ENCODE measurements at regions not wholly inside any gene's neighbourhood (a gene's known extent, or its start where the extent isn't known, plus 50 kb on each side); places are given as distances from the start of the nearest gene placed in this dataset.

DNA sequence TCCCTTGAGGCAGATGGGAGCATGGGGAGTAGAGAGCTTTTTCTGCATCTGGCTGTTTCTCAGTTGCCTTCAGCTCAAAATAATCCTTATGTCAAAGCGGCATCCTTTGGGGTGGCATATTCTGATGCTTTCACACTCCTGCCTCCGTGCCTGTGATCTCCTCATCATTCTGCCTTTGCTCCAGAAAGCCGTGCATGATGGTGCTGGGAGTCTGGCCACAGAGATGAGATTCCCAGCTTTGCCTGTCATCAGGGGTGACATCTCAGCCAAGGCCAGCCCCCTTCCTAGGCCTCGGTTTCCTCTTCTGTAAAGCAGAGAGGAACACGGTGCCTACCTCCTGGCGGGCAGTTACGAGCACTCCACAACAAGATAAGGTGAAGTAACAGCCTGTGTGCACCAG lies 96.3 kb upstream of the ALDH1A3 start:
- no peak for FAIRE-seq

DNA sequence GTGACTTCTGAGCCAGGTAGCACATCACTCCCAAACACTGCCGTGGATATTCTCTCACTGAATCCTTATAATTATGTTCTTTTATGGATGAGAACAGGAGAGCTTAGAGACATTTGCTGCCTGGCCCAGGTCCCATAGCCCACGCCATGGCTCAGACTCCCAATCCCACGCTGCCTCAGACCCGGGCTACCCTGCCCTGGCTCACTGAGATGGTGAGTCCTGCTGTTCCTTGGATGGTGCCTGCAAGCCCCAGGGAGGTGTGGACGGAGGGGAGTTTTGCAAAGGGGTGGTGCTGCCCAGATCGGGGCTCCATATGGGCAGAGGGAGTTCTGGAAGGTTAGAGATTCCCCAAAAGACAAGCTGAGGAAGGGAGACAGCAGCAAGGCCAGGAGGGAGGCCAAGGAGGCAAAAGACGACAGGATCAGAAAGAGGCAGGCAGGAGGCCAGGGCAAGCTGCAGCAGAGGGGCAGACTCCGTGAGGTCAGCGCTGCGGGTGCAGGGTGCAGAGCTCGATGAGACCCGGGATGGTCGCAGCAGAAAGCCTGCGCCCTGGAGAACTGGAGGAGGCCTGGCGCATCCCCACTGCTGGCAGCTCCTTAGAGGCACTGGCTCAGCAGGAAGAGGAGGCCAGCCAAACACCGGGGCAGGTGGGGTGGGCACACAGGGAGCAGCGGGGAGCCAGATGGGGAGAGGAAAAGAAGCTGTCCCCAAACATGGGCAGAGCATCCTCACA lies 95.7 kb upstream of the ALDH1A3 start:
- DNase-seq (ENCODE audit: low spot score) (no peak), FAIRE-seq (no peak)

More for the DNA sequence above, 96.3 kb upstream of the ALDH1A3 start:
- DNase-seq (ENCODE audit: low spot score), result no peak

- no peak for FAIRE-seq
- no peak for DNase-seq (ENCODE audit: low spot score)
These were observed 95.0 kb upstream of the ALDH1A3 start for GRCh38 chr15:100784493-100785180.

- FAIRE-seq, result no peak
- DNase-seq (ENCODE audit: low spot score), result no peak
These were observed 94.2 kb upstream of the ALDH1A3 start for GRCh38 chr15:100785181-100786138.

GRCh38 chr15:100786139-100786531 lies 93.5 kb upstream of the ALDH1A3 start:
- DNase-seq (ENCODE audit: low spot score) (no peak), FAIRE-seq (no peak)

DNA sequence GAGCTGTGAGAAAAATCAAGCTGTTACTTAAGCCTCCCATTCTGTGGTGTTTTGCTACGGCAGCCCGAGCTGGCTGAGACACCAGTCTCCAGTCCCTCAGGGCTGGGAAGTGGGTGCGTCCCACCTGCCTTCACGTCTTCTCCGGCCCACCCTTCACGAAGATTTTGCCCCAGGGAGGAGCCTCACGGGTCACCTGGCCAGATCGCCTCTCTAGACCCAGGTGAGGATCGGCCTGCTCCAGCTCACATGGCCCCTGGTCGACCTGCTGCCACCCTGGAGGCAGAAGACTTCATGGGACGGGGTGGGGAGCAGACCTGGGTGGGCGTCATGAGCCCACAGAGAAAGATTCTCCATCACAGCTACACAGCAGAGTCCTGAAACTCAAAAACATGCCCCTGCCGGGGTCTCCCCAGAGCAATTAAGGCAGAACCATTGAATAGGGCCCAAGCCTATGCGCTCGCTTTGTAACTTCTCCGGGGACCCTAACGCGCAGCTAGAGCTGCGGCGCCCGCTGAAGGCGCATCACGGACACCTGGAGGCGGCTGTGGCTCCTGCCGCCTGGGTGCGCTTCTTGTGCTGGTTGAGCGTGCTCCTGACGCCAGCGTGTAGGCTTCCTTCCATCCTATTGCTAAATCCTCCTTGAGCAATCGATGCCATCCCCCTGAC lies 92.6 kb upstream of the ALDH1A3 start:
- no peak for FAIRE-seq
- DNase-seq (ENCODE audit: low spot score), result no peak

GRCh38 chr15:100787567-100788417 lies 91.8 kb upstream of the ALDH1A3 start:
- DNase-seq (ENCODE audit: low spot score) (no peak), FAIRE-seq (no peak)

- FAIRE-seq (no peak), DNase-seq (ENCODE audit: low spot score) (no peak)
These were observed 91.1 kb upstream of the ALDH1A3 start for GRCh38 chr15:100788418-100789105.

GRCh38 chr15:100790786-100791265 lies 88.8 kb upstream of the ALDH1A3 start:
- FAIRE-seq (no peak), DNase-seq (ENCODE audit: low spot score) (no peak)

DNA sequence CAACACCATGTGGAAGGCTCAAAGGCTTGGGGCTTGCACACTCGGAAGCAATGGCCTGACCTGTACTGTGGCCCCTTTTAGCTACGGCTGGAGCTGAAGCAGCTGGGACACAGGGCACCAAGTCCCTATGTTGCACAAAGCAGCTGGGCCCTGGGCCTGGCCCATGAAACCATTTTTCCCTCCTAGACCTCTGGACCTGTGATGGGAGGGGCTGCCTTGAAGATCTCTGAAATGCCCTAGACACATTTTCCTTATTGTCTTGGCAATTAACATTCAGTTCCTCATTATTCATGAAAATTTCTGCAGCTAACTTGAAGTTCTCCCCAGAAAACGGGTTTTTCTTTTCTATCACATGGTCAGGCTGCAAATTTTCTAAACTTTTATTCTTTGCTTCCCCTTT lies 85.6 kb upstream of the ALDH1A3 start:
- no peak for FAIRE-seq
- DNase-seq (ENCODE audit: low spot score), result no peak

- FAIRE-seq (no peak), DNase-seq (ENCODE audit: low spot score) (no peak)
These were observed 78.3 kb upstream of the ALDH1A3 start for GRCh38 chr15:100801256-100801900.

GRCh38 chr15:100802421-100803170 lies 77.0 kb upstream of the ALDH1A3 start:
- FAIRE-seq (no peak), DNase-seq (ENCODE audit: low spot score) (no peak)

DNA sequence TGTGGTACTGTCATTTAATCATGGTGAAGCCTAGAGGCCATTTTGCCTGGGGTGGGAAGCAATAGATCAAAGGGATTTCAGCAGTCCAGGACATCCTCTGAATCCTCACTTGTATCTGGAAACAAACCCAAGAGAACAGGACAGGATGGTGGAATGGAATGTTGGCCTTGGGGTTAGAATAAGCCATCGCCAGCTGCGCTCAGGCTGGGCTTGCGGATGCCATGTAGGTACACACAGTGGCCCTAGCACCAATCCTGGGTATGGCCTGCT lies 76.5 kb upstream of the ALDH1A3 start:
- DNase-seq (ENCODE audit: low spot score) (no peak), FAIRE-seq (no peak)

DNA sequence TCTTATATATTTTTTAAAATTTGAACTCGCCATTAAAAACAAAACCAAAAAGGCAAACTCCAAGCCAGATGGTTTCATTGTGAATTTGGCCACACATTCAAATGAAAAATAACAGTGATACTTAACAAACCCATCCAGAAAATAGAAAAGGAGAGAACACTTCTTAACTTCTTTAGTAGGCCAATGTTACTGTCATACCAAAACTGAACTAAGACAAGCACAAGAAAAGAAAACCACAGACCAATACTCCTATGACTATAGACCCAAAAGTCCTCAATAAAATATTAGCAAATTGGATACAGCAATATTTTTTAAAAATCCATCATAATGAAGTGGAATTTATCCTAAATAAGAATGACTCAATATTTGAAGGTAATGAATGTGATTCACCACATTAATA lies 73.5 kb upstream of the ALDH1A3 start:
- FAIRE-seq, result no peak
- no peak for DNase-seq (ENCODE audit: low spot score)

GRCh38 chr15:100807028-100807427 lies 72.6 kb upstream of the ALDH1A3 start:
- no peak for FAIRE-seq
- DNase-seq (ENCODE audit: low spot score), result no peak

DNA sequence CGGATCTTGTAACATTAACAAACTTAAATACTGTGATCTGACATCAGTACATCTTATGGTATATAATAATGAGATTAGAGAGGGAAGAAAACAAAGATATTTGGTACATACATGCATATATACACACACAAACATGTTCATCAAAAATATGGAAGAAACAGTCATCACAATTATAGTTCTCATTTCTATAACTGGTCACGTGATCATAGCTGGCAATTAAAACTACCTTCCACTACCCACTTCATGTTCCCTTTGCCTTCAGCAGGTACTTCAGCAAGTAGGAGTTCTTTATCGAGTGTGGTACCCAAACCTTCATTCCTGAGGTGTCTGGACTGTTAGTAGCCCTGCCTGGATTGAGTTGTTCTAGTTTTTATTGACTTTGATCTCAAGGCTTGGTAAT lies 70.9 kb upstream of the ALDH1A3 start:
- FAIRE-seq (no peak), DNase-seq (ENCODE audit: low spot score) (no peak)

DNA sequence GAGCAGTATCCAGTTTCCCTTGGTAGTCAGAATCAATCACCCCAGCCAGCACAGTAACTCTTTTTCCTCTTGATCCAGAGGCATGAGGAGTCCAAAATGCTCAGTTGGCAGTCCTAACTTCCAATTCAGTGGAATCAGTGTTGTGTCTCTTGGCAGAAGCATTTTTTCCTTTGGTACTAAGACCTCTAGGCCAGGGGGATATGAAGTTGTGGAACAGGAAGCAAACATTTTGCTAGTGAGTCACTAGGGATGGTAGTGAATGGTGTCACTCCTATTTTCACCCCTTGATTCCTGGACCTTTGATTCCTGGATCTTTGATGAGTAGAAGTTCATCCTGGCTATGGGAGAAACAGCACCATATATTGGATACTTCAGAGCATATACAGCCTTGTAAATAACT lies 70.5 kb upstream of the ALDH1A3 start:
- no peak for FAIRE-seq
- no peak for DNase-seq (ENCODE audit: low spot score)

DNA sequence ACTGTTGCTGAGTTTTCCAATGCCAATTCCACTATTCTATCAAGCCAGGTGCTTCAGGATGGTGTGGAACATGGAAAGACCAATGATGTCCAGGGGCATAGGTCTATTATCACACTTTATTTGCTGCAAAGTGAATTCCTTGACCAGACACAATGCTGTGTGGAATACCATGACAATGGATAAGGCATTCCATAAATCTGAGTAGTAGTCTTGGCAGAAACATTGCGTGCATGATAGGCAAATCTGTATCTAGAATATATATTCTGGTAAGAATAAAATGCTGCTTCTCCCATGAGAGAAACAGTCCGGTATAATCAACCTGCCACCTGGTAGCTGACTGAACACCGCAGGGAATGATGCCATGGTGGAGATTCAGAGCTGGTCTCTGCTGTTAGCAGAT lies 70.0 kb upstream of the ALDH1A3 start:
- FAIRE-seq (no peak), DNase-seq (ENCODE audit: low spot score) (no peak)

DNA sequence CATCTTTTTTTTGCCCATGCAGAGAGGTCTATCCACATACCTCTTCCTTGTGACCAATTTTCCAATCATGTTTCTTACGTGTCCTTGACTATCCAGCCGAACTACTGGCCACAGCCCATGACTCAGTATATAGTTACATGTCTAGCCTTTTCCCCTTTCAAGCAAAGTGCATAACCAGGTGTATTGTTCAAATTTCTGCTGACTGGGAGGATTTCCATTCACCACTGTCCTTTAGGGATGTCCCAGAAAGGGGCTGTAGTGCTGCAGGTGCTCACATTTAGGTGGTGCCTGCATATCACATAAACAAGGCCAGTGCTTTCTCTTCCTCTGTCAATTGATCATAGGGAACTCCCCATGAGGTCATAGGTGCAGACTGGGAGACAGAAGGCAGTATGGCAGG lies 69.4 kb upstream of the ALDH1A3 start:
- DNase-seq (ENCODE audit: low spot score) (no peak), FAIRE-seq (no peak)

Data from RCC 7860 (cell line).